Loucy (cell line): ENCODE measurements at regions not wholly inside any gene's neighbourhood (a gene's known extent, or its start where the extent isn't known, plus 50 kb on each side); places are given as distances from the start of the nearest gene placed in this dataset.

Experiments used
- EZH2phosphoT487 ChIP-seq: fragments of 200-600 bp; IDR thresholded peaks from 2 replicates; pipeline ENCODE4 v1.6.1; 2018; ENCODE audit warnings: antibody characterized with exemption, mild to moderate bottlenecking, moderate library complexity, borderline replicate concordance
- TF ChIP-seq, protein P1 (sequence below): fragments of 200-600 bp; sonication (generic); conservative IDR thresholded peaks from 2 replicates; pipeline ENCODE4 v1.5.1; 2014; ENCODE audit warnings: mild to moderate bottlenecking, antibody characterized with exemption, low read length

DNA sequence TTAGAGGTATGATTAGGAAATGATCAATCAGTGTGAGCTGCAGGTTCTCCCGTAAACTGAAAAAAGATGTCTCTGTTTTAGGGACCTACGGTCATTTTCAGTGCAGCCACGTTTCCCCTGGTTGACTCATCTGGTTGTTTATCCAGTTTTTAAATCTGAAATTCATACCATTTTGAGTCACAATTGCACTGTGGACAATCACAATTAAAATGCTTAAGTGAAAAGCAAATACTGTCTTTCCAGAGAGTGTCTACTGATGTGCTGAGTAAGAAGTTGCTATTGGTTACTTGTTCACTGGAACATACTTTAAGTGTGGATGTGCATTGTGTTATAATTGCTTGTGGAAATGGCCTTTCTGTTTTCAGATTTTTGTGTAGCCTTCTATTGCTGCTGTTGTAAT lies 305.1 kb upstream of the SASH1 start:
- TF ChIP-seq, protein P1, sequence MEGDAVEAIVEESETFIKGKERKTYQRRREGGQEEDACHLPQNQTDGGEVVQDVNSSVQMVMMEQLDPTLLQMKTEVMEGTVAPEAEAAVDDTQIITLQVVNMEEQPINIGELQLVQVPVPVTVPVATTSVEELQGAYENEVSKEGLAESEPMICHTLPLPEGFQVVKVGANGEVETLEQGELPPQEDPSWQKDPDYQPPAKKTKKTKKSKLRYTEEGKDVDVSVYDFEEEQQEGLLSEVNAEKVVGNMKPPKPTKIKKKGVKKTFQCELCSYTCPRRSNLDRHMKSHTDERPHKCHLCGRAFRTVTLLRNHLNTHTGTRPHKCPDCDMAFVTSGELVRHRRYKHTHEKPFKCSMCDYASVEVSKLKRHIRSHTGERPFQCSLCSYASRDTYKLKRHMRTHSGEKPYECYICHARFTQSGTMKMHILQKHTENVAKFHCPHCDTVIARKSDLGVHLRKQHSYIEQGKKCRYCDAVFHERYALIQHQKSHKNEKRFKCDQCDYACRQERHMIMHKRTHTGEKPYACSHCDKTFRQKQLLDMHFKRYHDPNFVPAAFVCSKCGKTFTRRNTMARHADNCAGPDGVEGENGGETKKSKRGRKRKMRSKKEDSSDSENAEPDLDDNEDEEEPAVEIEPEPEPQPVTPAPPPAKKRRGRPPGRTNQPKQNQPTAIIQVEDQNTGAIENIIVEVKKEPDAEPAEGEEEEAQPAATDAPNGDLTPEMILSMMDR = no peak
- no peak for TF ChIP-seq EZH2phosphoT487
